Fibroblast of the conjunctiva (primary cell): ENCODE measurements at regions not wholly inside any gene's neighbourhood (a gene's known extent, or its start where the extent isn't known, plus 50 kb on each side); places are given as distances from the start of the nearest gene placed in this dataset.

Experiments
- DNase-seq: peaks from one replicate; pipeline ENCODE4 v3.0.0-alpha.2; 2010; ENCODE audit warnings: low read depth

DNA sequence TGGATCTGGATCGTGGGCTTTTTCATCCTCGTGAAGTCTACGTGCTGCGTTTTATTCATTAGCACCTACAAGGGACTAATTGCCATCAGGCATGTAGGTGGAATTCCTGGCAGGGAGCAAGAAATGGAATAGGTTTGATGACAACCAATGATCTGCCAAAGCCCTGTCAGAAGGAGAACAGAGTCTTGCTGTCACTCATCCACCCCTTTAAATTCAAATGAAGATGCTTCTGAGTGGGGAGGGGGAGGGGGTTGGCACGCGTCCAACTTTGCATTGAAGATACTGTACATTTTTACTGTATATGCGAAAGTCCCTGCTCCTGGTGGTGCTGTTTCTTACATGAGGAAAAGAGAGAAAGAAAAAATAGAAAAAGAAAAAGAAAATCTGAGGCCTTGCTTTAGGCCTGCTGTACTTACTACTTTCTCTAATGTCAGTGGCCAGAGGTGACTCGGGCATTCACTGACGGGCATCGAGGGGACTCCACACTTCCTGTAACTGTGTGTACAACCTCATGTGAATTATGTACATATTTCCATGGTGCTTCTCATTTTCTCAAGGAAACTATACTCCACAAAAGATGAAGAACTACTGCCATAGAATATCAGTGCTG lies 569.1 kb downstream of the INHBA start:
- no peak for DNase-seq

DNA sequence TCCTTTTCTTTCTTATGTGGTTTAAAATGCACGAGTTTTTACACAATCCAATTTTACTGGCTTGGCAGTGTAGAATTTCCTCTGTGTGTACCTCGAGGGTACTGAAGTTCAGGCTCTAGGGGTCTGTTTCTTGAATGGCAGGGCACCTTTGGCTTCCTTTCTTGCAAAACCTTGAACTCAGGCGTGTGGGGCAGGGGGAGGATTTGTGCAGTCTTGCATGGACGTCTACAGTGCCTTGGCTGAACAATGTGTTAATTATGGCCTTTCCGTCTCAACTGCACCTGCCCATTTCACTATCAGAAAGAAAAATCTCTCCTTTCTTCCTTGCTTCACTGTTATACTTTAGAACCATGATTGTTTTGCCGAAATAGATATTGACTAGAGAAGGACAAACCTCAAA lies 570.9 kb downstream of the INHBA start:
- no peak for DNase-seq

DNA sequence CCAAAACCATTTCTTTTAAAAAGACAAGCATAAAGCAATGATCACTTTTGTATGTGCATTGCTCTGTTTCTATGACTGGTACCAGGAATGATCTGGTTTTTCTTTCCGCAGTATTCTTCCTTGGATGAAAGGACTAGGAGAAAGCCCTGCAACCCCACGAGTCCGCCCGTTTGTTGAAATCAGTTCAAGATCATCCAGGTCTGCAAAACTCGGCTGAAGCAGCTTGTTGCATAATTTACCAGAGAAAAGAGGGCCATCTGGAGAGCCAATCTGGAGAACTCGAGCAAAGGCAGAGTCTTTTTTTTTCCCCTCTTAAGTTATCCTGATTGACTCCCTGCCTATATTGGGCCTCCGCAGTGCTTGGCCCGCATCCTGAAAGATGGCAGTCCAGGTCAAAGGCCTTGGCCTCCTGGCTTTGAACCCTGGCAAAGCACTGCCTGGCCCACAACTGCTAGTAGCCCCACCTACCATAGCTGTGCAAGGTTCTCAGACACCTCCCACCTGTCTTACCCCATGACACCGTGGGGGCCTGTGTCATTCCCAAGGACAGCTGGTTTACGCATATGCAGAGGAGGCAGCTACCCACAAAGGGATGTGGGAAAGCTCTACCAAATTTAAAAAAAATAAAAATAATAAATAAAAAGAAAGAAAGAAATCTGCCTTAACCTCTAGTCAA lies 572.2 kb downstream of the INHBA start:
- no peak for DNase-seq

DNA sequence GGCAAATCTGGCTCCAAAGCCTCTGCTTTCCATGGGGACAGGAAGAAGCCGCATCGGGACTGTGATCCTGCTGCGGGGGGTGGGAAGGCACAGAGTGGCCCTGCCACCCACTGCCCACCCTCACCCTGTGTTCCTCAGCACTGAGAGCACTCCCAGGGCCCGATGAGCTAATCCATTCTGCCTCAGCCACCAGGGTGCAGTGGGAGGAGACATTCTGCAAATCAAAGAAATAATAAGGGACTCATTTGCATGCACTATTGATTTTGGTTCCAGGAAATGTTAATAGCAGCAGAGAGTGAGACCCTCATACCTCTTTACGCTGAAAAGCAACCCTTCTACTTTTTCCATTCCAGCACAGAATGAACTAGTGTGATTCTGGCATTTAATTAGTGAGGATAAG lies 572.8 kb downstream of the INHBA start:
- no peak for DNase-seq

DNA sequence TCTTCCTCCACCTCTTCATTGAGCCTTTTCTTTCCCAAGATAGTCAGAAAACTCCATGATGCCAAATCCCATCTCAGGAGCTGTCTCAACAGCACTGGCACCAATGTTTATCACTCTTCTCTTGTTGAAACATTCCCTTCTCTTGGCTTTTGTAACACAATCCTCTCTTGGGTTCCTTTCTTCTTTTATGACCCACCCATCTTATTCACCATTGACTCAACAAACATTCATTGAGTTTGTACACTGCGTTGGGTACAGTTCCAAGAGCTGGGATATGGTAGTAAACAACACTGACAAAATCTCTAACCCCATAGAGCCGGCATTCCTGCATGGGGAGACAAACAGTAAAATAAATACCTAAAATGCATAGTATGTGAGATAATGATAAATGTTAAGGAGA lies 577.5 kb downstream of the INHBA start:
- no peak for DNase-seq

DNA sequence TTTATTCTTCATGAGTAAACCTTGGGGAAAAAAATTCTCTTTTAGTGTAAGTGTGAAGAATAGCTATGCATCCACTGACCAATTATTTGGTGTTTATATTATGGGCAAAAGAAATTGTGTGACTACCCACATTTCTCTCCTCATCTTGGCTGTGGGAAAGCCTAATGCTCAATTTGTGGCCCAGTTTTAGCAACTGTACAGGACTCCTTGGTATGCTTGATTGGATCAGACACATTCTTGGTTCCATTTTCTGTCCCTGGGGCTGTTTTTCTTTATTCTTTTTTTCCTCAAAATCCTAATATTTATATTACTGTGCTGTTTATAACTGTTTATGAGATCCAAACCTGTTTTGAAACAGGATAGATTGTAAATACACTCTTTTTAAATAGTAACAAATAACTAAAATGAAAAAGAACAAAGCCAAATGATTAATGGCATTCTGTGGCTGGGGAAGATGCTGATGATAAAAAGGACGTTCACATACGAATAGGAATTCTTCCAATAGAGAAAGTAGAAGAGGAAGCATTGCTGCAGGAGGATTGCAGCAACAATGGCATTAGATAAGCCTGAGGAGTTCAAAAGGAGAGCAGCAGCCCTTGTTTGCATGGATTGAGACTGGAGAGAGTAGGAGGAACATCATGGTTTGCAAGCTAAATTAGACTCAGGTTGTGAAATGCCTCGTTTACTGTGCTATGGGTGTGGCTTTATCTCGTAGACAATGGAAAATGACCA lies 580.5 kb downstream of the INHBA start:
- DNase-seq: no peak

DNA sequence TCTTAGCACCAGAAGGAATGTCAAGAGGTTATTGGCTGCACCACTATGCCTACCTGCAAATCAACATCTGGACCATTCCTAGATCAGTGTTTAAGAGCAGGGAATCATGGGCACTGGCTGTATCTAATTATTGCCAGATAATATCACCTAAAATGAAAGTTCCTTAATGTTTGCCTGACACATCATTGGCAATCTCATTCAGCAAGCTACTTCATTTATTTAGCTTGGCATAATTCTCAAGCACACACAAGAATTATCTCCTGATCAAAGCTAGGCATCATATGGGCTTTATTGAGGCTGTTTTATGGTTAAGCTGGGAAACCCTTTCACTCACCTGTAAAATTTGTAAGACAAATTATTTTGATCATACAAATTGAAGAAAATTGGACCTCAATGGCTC lies 581.7 kb downstream of the INHBA start:
- DNase-seq: no peak

DNA sequence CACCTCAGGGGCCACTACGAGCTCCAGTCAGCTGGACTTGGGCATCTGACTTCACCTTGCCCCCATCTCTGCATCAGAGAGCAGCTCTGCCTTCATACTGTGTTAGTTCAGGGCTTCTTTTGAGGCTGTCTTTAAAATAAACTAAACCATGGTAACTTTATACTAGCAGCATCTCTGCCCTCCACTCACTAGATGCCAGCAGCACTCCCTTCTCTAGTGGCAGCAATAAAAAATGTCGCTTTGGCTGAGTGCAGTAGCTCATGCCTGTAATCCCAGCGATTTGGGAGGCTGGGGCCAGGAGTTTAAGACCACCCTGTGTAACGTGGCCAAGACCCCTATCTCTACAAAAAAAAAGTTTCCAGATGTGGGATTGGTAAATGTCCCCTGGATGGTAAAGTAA lies 584.4 kb downstream of the INHBA start:
- no peak for DNase-seq

DNA sequence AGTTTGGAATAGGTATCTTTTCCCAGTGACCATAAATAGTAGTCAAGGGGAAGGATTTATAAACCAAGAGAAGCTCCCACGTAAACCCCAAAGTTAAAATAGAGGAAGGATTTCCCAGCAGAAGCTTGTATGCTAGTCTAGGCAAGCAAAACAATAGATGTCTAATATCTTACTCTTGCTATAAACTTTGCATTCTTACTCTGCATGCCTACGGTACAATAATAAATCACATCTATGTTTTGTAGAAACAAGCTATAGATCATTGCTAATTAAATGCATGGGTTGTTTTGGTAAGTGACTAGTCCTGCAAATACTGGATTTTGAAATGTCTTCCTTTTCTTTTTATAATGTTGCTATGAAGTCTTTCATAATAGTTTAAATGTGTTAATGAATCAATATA lies 585.5 kb downstream of the INHBA start:
- no peak for DNase-seq

DNA sequence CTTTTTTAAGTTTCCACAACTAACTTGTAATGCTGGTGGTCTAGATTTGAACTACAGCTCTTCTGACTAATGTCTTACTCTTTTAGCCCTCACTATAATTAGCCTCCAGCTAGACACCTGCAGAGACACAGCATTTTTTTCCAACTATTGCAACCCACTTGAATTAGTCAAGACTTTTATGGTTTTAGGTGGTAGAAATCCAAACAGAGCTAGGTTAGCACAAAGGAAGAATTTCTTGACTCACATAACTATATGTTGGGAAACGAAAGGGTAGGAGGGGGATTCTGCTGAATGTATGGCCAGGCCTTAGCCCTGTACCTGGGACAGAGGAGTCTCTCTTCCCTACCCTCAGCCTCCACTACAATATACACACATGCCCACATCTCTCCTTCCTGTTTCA lies 586.1 kb downstream of the INHBA start:
- no peak for DNase-seq

DNA sequence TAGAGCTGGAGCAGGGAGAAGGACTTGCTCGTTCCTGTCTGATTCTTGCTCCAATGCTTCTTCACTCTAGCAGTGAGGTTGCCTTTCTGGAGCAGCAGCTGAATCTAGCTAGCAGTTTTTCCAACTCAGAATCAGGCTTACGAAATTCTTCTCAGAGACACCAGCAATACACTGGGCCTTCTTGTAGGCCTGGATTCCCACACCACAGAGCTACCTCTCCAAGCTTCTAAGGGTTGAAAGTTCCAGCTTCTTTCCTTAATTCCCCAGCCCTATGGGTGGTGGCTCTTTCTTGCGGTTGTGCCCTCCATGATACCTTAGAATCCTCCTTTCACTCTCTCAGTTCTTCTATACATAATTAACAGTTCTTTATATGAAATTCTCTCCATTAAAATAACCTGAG lies 586.6 kb downstream of the INHBA start:
- DNase-seq: no peak

DNA sequence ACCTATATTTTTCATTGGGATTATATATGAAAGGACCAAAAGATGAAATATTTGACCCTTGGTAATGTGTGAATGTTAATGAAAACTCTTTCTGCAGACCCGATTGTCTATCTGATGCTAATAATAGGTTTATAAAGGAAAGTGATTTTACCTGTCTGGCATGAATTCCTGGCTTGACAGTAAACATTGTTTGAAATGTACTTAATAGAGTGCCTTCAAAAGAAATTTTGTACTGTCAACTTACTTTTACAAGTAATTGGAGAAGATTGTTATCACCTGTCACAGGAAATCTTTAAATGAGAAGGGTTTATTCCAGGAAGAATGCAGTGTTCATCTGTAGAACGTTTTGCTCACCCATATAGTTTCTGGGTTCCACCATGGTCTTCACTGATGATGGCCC lies 588.2 kb downstream of the INHBA start:
- DNase-seq: no peak

DNA sequence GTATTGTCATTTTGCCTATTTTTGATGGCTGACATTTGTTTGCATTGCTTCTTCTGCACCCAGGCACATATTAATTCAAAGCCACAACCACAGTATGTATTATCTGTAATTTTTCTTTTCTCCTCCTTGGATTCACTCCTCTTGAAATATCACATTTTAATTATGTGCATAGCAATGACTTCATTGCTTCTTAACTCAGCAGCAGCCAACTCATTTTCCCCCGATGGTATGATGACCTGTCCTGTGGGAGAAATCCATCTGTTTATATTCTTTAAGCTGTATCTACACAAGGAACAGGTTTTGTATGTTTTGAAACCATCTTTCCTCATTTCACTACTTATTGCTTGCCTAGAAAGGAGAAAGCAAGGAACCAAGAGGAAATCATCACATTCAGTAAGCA lies 588.8 kb downstream of the INHBA start:
- no peak for DNase-seq

DNA sequence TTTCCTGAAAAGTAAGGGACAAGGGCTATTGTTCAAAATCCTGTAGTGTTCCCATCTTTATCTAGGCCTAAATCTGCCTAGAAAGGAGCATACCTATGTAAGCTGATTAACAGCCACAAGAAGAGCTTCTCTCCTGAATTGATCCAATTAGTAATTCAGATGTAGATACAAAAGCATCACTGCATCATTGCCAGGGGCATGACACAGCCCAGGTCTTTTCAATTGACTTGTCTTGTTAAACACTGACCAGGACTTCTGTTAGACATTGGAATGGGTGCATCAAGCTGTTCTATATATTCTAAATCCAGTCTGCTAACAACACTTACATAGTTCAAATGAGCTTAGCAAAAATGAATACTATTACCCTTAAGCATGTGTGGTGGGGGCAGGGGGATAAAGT lies 589.2 kb downstream of the INHBA start:
- DNase-seq: no peak

DNA sequence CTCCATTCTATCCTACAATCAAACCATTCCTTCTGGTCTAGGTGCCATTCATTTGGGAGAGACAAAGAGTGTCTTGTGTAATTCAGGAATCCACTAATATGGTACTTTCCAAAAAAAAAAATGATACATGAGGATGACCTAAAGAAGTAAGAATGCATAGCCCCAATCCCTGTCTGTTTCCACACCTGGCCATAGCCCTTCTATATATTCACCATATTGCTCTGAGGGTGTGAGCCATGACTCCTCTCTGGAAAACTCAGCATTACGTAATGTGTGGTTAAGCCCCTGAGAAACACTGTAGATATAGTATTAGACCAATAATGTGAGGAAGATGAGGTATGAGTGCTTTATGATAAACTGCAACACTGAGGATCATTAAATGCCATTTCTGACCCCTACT lies 592.7 kb downstream of the INHBA start:
- no peak for DNase-seq

DNA sequence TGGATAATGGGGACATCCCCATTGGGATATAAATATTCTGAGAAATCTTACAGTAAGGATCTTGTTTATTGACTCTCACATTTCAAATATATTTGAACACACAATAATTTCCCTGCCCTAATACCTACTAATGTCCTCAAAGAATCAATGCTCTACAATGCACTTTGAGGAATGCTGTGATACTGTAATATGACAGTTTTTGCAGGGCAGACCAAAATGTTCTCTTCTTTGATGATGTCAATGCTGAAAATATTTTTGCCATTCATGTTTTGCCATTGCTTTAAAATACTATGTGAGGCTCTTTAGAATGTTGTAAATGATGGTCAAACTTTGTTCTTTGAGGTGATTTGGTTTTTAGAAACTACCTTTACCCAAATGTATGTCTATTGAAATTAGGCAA lies 594.1 kb downstream of the INHBA start:
- DNase-seq: no peak

DNA sequence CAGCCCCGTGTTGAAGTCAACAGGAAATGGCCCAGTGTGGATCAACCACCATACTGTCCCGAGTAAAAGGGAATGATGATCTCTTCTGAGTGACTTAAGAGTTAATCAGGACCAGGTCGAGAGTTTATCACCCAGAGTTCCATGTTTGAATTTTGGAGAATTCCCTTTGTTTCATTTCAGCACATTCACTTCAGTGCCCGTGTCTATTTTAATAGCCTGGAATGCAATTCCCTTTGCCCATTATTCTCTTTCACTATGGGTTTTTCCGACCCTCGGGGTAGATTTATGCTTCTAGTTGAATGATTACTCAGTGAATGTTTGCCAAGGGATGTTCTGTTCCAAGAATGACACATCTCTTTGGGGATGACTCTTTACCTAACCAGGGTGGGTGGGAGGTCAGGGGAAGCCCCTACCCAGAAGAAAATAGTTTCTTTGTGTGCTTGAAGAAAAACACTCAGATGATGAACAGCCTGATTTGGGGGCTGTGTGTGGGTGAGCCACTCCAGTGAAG lies 594.9 kb downstream of the INHBA start:
- no peak for DNase-seq

DNA sequence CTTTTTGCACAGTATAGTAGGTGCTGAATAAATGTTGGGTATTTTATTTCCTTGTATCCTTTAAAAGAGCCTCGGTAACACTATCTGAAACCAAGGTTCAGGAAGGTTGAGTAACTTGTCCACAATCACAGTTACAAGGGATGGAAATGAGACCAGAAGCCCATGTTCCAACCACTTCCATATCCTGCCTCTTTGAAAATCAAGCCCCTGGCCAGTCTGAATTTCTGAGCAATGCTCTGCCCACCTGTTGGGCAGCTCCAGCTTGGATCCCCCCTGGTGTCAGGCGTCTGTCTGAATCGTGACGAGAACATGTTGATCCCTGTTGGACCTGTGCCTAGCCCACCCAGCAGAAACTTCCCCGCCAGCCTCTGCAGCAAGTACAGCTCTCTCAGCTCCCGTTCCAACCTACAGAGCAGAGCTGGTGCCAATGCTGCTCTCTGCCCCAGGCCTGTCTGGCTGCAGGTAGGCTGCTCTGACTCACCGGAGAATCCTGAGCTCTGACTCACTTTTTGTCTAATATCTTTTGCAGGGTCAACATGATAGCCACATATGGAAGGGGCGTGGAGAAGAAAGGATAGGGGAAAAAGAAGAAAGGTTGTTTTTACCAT lies 595.5 kb downstream of the INHBA start:
- no peak for DNase-seq

DNA sequence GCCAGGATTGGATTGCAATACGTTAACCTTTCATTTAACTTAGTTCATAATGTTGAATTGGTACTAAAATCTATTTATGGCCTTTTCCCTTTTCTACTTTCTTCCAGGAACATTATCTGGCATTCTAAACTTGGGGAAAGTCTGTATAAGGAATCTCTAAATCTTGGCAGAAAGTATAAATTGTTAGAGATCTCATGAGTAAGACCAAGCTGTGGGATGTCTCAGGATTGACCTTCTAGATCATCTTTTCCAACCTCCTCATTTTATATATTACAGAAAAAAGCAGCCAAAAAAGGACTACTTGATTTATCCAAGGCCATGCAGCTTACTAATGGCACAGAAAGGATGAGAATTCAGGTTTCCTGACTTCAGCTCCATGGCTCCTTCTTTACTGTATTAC lies 598.3 kb downstream of the INHBA start:
- DNase-seq: no peak

DNA sequence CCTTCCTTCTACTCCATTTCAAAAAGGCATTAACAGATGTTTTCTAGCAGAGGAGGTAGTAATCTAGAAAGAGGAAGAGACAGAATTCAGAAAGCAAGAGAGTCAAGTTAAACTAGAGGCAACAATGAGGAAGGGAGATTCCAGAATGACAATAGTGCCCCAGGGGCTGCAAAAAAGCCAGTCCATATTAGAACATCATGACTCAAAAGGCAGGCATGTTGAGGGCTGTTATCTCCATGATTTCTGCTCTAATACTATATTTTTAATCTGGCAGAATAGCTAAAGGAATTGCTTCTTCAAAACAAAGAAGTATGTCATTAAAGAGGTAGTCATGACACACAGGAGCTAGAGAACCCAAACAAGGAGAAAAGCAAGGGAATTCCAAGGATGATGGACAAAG lies 599.6 kb downstream of the INHBA start:
- no peak for DNase-seq

DNA sequence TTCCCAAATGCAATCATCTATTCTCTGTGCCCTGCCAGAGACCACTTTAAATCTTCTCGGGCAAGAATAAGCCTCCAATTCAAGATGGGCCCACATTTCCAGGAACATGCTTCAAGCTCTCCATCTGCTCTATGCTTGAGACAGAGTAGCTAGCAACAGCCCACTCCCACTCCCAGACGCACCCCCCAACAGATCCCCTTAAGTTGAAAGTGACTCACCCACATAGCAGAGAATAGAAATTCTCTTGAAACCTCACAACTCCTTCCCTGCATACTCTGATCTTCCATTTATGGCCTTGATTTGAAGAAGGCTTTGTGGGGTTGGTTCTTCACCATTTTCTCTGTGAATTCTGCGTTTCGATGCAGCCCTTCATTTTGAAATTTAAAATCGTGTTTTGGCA lies 604.0 kb downstream of the INHBA start:
- no peak for DNase-seq

DNA sequence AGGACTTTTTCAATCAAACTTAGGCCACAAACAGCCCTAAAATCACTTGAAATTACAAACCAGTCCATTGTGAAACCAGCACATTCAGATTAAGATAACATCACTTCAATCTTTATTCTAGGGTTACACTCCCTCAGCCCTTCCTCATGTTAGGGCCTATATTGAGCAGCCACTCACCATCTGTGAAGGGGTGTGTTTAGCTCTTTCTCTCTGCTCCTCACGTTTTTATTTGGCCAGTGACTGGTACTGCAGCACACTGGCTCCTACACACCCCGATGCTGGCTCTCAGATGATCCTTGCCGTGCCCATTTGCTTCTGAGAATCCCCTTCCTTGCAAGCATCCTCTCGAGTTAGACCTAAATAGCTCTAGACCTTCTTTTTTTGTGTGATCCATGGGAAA lies 604.5 kb downstream of the INHBA start:
- DNase-seq: no peak

DNA sequence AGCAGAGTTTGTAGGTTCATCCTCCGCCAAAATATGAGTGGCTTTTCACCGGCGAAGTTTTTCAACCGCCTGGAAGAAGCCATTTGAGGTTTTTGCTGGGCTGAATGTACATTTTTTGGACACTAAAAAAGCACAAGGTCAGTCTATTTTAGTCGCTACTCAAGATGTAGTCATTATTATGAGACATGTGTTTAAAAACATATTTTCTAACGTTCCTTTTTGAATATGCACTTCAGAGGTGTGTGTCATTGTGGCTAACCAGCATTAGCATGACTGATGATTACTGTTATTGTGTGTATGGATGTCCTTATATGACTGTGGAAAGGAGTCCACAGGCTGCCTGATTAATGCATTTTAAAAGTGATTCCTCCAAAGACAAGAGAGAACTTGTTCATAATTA lies 605.4 kb downstream of the INHBA start:
- no peak for DNase-seq
